WERI-Rb-1 (cell line): ENCODE measurements at regions not wholly inside any gene's neighbourhood (a gene's known extent, or its start where the extent isn't known, plus 50 kb on each side); places are given as distances from the start of the nearest gene placed in this dataset.

Experiments used
- DNase-seq: peaks from one replicate; pipeline ENCODE4 v3.0.0-alpha.2; 2020
- H3K27ac ChIP-seq: fragments of 250-450 bp; sonication (Bioruptor Pico); 2 replicates; pipeline ENCODE4 v1.5.1; 2020; ENCODE audit warnings: mild to moderate bottlenecking, moderate library complexity
- H3K27me3 ChIP-seq: fragments of 250-450 bp; sonication (Bioruptor Pico); 2 replicates; pipeline ENCODE4 v1.5.1; 2021; ENCODE audit warnings: mild to moderate bottlenecking, low read depth, moderate library complexity; ENCODE audit not compliant: insufficient read depth, severe bottlenecking
- H3K36me3 ChIP-seq: fragments of 250-450 bp; sonication (Bioruptor Pico); 2 replicates; pipeline ENCODE4 v1.5.1; 2020; ENCODE audit warnings: mild to moderate bottlenecking, moderate library complexity
- H3K4me3 ChIP-seq: 2 replicates; pipeline ENCODE4 v1.5.1; 2011; ENCODE audit warnings: low read depth, mild to moderate bottlenecking, control low read depth, low read length
- H3K9me3 ChIP-seq: fragments of 250-450 bp; sonication (Bioruptor Pico); 2 replicates; pipeline ENCODE4 v1.5.1; 2021; ENCODE audit warnings: mild to moderate bottlenecking, moderate library complexity; ENCODE audit not compliant: severe bottlenecking
- TF ChIP-seq, protein P1 (sequence below): IDR thresholded peaks from 2 replicates; pipeline ENCODE4 v1.5.1; 2011; ENCODE audit warnings: low read depth, mild to moderate bottlenecking, control low read depth, inconsistent platforms, low read length

DNA sequence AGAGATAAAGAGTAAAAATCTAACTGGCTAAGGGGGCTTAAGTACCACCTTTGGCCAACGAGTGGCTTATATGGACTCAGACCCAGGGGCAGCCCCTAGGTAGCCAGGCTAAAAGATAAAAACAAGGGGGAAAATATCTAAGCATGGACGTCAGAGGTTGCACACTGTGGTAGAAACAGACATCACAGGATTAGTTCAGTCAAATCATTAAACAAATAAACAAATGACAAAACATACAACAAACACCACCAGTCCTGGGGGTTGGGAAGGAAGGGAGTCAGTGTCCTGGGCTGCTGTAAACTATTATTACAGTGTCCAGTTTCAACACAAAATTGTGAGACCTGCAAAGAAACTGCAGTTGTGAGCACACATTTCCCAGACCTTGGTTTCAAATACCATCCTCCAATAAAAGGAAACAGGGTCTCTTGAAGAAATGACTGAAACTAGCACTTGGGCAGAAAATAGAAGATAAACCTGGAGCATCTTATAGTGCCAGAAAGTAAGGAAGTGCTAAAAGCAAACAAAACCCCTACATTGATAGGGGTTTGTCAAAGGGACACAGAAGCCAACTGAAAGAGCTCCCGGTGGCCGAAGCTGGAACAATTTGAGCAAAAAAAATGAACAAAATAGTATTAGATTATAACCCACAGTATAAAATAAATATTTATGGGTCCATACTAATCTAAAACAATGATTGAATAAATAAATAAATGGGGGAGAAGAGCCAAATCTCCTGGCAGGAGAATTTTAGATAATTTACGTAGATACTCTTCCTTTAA is 154.8 kb upstream of the KLF7 start:
- Histone ChIP-seq H3K4me3 (no peak overlapping the region), H3K9me3 (no peaks in the 10 kb centered on the region), H3K27ac (no peak overlapping the region), H3K36me3 (no peaks in the 10 kb centered on the region), H3K27me3 (no peaks in the 10 kb centered on the region)
- TF ChIP-seq, protein P1, sequence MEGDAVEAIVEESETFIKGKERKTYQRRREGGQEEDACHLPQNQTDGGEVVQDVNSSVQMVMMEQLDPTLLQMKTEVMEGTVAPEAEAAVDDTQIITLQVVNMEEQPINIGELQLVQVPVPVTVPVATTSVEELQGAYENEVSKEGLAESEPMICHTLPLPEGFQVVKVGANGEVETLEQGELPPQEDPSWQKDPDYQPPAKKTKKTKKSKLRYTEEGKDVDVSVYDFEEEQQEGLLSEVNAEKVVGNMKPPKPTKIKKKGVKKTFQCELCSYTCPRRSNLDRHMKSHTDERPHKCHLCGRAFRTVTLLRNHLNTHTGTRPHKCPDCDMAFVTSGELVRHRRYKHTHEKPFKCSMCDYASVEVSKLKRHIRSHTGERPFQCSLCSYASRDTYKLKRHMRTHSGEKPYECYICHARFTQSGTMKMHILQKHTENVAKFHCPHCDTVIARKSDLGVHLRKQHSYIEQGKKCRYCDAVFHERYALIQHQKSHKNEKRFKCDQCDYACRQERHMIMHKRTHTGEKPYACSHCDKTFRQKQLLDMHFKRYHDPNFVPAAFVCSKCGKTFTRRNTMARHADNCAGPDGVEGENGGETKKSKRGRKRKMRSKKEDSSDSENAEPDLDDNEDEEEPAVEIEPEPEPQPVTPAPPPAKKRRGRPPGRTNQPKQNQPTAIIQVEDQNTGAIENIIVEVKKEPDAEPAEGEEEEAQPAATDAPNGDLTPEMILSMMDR: no peak
- no peak for DNase-seq

- Histone ChIP-seq H3K36me3 (no peaks in the 10 kb centered on the region), H3K9me3 (no peaks in the 10 kb centered on the region), H3K27me3 (no peaks in the 10 kb centered on the region), H3K4me3 (no peak overlapping the region), H3K27ac (no peak overlapping the region)
- TF ChIP-seq, protein P1: no peak
- no peak for DNase-seq
Observed at GRCh38 chr2:207321514-207321913, 155.8 kb upstream of the KLF7 start.

GRCh38 chr2:207324001-207324400 is 158.3 kb upstream of the KLF7 start:
- TF ChIP-seq, protein P1: no peak
- H3K27me3 ChIP-seq: no peaks in the 10 kb centered on the region
- H3K9me3 ChIP-seq: no peaks in the 10 kb centered on the region
- DNase-seq: no peak
- H3K36me3 ChIP-seq: no peaks in the 10 kb centered on the region
- H3K27ac ChIP-seq: no peak overlapping the region
- no peak overlapping the region for H3K4me3 ChIP-seq

DNA sequence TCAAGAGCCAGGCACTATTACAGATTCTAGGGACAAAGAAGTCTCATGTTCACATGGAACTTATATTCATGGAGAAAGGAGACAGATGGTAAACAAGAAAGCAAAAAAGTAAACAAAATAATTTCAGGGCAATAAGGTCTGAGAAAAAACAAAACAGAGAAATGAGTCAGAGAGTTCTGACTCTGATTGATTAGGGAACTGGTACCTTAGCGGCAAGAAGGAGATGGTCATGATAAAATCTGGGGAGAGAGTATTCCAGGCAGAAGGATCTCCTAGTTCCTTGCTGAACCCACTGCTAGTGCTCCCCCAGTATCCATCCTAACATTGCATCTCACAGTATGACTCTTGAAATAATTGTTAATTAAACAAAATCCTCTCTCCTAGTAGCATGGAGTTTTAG is 161.8 kb upstream of the KLF7 start:
- TF ChIP-seq, protein P1: no peak
- no peak overlapping the region for H3K27ac ChIP-seq
- H3K36me3 ChIP-seq: no peaks in the 10 kb centered on the region
- H3K9me3 ChIP-seq: no peaks in the 10 kb centered on the region
- H3K27me3 ChIP-seq: no peaks in the 10 kb centered on the region
- H3K4me3 ChIP-seq: no peak overlapping the region
- DNase-seq: no peak

GRCh38 chr2:207328944-207329386 is 163.2 kb upstream of the KLF7 start:
- Histone ChIP-seq H3K27ac (no peak overlapping the region), H3K4me3 (no peak overlapping the region)

More at GRCh38 chr2:207328944-207329386, 163.2 kb upstream of the KLF7 start:
- no peaks in the 10 kb centered on the region for H3K36me3 ChIP-seq
- no peaks in the 10 kb centered on the region for H3K27me3 ChIP-seq
- DNase-seq: no peak
- TF ChIP-seq, protein P1: no peak
- no peaks in the 10 kb centered on the region for H3K9me3 ChIP-seq
